ENCODE measurements at regions not wholly inside any gene's neighbourhood (a gene's known extent, or its start where the extent isn't known, plus 50 kb on each side); places are given as distances from the start of the nearest gene placed in this dataset.
"Not testable (repeated sequence)": the region's sequence is repeated elsewhere in the genome, so short reads cannot be mapped to it uniquely, and the experiment has no call there.

DNA sequence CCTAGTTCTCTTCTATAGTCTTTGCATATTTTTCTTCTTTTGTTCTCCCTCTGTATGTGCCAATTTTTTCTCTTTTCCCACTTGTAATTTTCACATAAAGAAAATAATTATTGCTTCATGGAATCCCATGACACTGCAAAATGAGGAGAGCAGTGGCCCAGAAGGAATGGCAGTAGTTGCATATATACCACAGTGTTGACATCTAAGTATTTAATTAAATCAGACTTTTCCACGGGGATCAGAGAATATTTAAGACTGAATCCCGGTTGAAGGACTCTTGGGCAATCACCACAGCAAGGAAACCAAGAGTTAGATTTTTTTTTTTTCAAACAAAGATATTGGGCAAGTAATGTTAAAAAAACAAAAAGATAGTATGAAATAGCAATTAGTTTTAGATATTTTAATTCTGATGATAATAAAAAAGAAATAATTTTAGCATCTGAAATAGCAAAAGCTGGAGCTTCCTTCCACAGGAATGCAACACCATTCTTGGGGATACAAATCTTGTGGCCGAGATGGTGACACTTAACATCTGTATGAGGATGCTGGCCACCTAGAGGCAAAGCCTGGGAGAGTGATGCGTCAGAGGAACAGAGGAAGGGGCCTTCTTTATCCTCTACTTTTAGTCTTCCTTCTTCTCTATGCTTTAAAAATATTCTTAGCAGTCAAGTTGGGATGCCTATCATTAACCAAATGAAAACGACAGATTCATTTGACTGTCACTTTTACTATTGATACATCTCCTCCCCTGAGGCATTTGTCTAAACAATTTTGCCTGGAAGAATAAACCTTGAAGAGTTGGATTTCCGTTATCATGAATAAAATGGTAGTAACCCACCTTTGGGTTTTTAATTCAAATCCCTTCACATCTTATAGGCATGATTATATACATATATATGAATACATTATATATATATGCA is 356.2 kb downstream of the GJA1 start:
- Histone ChIP-seq H3K4me1 (no peaks in the 10 kb centered on the region), H3K27me3 (no peaks in the 10 kb centered on the region), H3K9me3 (no peaks in the 10 kb centered on the region), H3K27ac (no peak overlapping the region), H3K4me3 (no peak overlapping the region), H3K36me3 (no peaks in the 10 kb centered on the region)
- 70% methylated on average over 6 of the region's 6 CpGs for WGBS
- TF ChIP-seq EP300 (IDR thresholded peaks at IDR 0.05) (no peak), POLR2A (IDR thresholded peaks at IDR 0.05) (no peak), POLR2AphosphoS5 (IDR thresholded peaks at IDR 0.05) (no peak)
- TF ChIP-seq, protein P1, sequence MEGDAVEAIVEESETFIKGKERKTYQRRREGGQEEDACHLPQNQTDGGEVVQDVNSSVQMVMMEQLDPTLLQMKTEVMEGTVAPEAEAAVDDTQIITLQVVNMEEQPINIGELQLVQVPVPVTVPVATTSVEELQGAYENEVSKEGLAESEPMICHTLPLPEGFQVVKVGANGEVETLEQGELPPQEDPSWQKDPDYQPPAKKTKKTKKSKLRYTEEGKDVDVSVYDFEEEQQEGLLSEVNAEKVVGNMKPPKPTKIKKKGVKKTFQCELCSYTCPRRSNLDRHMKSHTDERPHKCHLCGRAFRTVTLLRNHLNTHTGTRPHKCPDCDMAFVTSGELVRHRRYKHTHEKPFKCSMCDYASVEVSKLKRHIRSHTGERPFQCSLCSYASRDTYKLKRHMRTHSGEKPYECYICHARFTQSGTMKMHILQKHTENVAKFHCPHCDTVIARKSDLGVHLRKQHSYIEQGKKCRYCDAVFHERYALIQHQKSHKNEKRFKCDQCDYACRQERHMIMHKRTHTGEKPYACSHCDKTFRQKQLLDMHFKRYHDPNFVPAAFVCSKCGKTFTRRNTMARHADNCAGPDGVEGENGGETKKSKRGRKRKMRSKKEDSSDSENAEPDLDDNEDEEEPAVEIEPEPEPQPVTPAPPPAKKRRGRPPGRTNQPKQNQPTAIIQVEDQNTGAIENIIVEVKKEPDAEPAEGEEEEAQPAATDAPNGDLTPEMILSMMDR (IDR thresholded peaks at IDR 0.05), result no peak
- no peak for DNase-seq (ENCODE audit: low spot score in 2 of 2)

DNA sequence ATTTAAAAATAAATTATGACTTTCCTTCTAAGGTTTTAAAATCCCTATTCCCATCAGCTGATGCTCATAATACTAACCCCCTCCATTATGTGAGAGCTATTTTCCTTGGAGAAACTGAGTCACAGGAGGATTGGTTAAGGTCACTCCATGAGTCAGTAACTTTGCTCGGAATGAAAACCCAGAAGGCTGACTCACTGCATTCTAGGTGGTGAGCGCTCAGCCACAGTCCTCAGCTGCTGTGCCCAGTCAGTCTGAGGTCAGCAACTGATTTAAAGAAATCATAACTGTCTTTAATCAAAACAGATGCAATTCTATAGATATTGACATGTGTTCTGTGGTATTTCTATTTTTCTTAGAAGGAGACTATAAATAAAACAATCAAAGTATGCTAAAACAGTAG is 359.2 kb downstream of the GJA1 start:
- H3K4me3 ChIP-seq, result no peak overlapping the region
- no peaks in the 10 kb centered on the region for H3K4me1 ChIP-seq
- no peak overlapping the region for H3K27ac ChIP-seq
- 72% methylated on average over 2 of the region's 2 CpGs for WGBS
- H3K36me3 ChIP-seq, result no peaks in the 10 kb centered on the region
- no peaks in the 10 kb centered on the region for H3K27me3 ChIP-seq
- TF ChIP-seq EP300 (IDR thresholded peaks at IDR 0.05) (no peak), POLR2AphosphoS5 (IDR thresholded peaks at IDR 0.05) (no peak), POLR2A (IDR thresholded peaks at IDR 0.05) (no peak)
- TF ChIP-seq, protein P1 (IDR thresholded peaks at IDR 0.05), result no peak
- H3K9me3 ChIP-seq, result no peaks in the 10 kb centered on the region
- DNase-seq (ENCODE audit: low spot score in 2 of 2), result no peak

DNA sequence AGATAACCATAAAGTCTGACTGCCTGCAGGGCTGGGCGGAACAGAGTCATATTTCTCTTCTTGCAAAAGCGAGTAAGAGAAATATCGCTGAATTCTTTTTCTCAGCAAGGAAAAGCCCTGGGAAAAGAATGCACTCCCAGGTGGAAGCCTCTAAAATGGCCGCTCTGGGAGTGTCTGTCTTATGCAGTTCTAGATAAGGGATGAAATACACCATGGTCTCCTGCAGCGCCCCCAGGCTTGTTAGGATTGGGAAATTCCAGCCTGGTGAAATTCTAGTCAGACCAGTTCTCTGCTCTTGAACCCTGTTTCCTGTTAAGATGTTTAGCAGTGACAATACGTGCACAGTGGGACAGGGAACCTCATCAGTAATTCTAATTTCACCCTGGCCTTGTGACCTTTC is 362.2 kb downstream of the GJA1 start:
- WGBS, result 87% methylated on average over 6 of the region's 6 CpGs
- not testable (repeated sequence) for DNase-seq (ENCODE audit: low spot score in 2 of 2); H3K9me3 ChIP-seq; H3K27ac ChIP-seq; H3K4me3 ChIP-seq; H3K4me1 ChIP-seq; H3K36me3 ChIP-seq; H3K27me3 ChIP-seq

DNA sequence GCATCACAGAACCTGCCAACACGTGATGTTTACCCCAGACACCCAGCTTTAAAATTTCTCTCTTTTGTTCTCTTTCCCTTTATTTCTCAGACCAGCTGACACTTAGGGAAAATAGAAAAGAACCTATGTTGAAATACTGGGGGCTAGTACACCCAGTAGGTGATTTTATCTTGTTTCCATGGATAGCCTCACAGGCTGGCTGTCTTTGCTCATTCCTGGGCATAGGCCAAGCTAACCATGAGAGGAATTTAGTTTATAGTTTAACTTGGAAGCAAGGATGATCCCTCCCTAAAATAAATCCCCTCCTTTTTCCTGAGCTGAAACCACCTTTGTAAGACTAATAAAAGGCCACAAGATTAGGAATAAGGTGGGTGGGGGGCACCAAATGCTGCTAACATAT is 362.7 kb downstream of the GJA1 start:
- H3K4me3 ChIP-seq; H3K9me3 ChIP-seq; H3K36me3 ChIP-seq; H3K27ac ChIP-seq; H3K27me3 ChIP-seq; DNase-seq (ENCODE audit: low spot score in 2 of 2); H3K4me1 ChIP-seq: not testable (repeated sequence)
- 92% methylated on average over 1 of the region's 1 CpG for WGBS

DNA sequence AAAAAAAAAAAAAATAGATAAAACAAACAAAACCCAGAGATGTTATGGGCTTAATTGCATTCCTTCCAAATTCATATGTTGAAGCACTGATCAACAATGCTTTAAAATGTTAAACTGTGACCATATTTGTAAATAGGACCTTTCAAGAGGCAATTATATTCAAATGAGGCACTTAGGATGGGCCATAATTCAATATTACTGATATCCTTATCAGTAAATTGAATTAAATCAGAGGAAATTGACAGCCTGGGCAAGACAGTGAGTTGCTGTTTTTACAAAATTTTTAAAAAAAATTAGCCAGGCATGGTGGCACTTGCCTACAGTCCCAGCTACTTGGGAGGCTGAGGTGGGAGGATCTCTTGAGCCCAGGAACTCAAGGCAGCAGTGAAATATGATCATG is 364.1 kb downstream of the GJA1 start:
- no peak overlapping the region for H3K27ac ChIP-seq
- H3K4me3 ChIP-seq, result no peak overlapping the region
- TF ChIP-seq, protein P1 (IDR thresholded peaks at IDR 0.05), result no peak
- TF ChIP-seq POLR2A (IDR thresholded peaks at IDR 0.05) (no peak), POLR2AphosphoS5 (IDR thresholded peaks at IDR 0.05) (no peak), EP300 (IDR thresholded peaks at IDR 0.05) (no peak)
- H3K9me3 ChIP-seq, result no peaks in the 10 kb centered on the region
- no peaks in the 10 kb centered on the region for H3K36me3 ChIP-seq
- no peaks in the 10 kb centered on the region for H3K27me3 ChIP-seq
- no peaks in the 10 kb centered on the region for H3K4me1 ChIP-seq
- no peak for DNase-seq (ENCODE audit: low spot score in 2 of 2)

DNA sequence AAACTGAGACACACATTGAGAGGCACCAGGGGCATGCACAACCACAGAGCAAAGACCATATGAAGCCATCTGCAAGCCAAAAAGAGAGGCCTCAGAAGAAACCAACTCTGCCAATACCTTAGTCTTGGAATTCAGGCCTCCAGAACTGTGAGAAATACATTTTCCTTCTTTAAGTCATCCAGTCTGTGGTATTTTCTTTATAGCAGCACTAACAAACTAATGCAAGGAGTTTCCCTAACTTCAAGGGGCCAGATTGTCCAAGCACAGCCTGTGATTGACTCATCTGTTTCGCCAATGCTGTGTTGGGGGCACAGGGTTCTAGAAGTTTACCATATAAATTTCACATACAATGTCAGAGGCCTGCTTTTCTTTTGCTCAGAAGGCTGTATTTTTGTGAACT is 364.6 kb downstream of the GJA1 start:
- WGBS, result 95% methylated on average over 1 of the region's 1 CpG
- TF ChIP-seq EP300 (IDR thresholded peaks at IDR 0.05), result no peak
- no peak for TF ChIP-seq POLR2A (IDR thresholded peaks at IDR 0.05)
- no peak for TF ChIP-seq POLR2AphosphoS5 (IDR thresholded peaks at IDR 0.05)
- TF ChIP-seq, protein P1 (IDR thresholded peaks at IDR 0.05), result no peak
- H3K4me3 ChIP-seq, result no peak overlapping the region
- no peak overlapping the region for H3K27ac ChIP-seq
- DNase-seq (ENCODE audit: low spot score in 2 of 2), result no peak
- no peaks in the 10 kb centered on the region for H3K27me3 ChIP-seq
- no peaks in the 10 kb centered on the region for H3K4me1 ChIP-seq
- H3K9me3 ChIP-seq, result no peaks in the 10 kb centered on the region
- H3K36me3 ChIP-seq, result no peaks in the 10 kb centered on the region

Measured in suprapubic skin (tissue), 4 donors.